Stimulated activated CD8-positive, alpha-beta memory T cell treated with anti-CD3 and anti-CD28 coated beads, Interleukin-4, amount 100 ng/mL, for 48 hours (primary cell): ENCODE measurements at regions not wholly inside any gene's neighbourhood (a gene's known extent, or its start where the extent isn't known, plus 50 kb on each side); places are given as distances from the start of the nearest gene placed in this dataset.

Experiments used
- DNase-seq: peaks from one replicate; pipeline ENCODE4 v3.0.0-alpha.2; 2020

GRCh38 chr15:39444735-39445470 is 136.0 kb upstream of the THBS1 start:
- no peak for DNase-seq

GRCh38 chr15:39445931-39446330 is 134.9 kb upstream of the THBS1 start:
- DNase-seq, result no peak

DNA sequence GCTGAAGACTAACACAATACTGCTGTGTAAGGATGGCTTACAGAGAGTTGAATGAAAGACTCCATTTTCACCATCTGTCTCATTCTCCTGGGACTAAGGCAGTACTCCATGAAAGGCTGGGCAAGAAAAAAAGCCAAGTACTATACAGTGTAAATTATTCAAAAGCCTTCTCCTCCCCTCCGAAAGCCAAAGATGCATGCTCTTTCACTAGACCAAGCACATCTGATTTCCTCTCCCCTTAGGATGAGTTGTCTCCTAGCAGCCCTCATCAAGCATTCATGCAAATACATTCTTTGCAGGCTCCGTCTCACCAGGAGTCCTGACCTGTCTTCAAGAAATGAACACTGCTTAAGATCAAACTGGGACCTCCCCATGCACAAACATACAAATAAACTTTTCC is 133.5 kb upstream of the THBS1 start:
- no peak for DNase-seq

- no peak for DNase-seq
These were observed 133.0 kb upstream of the THBS1 start for GRCh38 chr15:39447881-39448280.

DNA sequence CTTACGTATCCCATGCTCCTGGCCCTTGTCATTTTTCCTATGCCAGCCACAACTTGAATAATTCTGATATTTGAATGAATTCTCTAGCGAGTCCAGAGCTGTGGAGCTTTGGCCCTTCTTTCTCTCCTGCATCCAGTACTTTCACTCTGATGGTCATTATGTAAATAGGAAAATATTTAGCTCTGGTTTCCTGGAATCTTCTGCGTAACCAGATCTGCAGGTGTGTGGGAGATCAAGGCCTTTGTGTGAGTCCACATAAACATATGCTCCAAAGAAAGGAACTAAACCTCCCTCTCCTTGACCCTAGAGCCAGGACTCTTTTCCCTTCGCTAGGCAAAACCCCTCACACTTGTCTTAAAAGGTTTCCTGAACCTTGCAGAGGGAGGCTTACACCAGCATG is 132.5 kb upstream of the THBS1 start:
- DNase-seq, result no peak

- no peak for DNase-seq
These were observed 129.7 kb upstream of the THBS1 start for GRCh38 chr15:39451121-39451688.

- DNase-seq, result no peak
These were observed 129.0 kb upstream of the THBS1 start for GRCh38 chr15:39451871-39452270.

GRCh38 chr15:39453620-39454019 is 127.3 kb upstream of the THBS1 start:
- DNase-seq, result no peak

DNA sequence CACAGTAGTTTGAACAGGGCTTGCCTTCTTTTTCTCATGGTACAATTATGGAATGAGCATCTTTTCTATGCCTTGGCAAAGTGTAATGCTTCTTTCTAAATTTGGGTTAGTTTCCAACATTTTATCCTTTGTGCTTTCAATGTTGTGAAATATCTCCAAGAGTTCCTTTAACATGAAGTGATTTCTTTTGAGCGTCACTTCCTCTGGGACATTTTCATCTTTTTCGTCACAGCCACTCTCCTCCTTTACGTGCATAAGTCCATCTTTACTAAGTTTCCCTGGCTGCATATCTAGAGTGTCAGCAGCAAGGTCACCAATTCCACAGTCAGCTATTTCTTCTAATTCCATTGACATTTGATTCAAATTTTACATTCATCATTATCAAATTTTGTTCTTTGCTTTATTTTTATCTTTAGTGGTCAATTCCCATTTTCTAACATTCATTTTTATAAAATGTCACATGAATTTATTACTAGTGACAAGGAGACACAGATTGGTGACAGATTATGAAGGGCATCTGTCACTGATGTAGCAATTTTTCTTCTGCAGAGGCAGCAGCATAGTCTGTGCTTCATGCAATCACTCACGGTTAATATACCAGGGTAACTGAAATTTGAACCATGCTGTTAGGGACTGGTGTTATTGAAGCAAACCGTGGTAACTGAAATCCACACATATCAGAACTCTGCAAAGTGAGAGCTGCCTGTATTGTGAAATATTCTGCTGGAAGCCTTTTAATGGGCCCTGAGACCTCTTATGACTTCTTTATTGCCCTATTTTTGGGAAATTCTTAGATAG is 126.5 kb upstream of the THBS1 start:
- no peak for DNase-seq

- DNase-seq, result no peak
These were observed 125.3 kb upstream of the THBS1 start for GRCh38 chr15:39455471-39455991.

GRCh38 chr15:39456159-39456558 is 124.7 kb upstream of the THBS1 start:
- DNase-seq, result no peak

GRCh38 chr15:39456582-39457330 is 124.1 kb upstream of the THBS1 start:
- DNase-seq, result no peak

DNA sequence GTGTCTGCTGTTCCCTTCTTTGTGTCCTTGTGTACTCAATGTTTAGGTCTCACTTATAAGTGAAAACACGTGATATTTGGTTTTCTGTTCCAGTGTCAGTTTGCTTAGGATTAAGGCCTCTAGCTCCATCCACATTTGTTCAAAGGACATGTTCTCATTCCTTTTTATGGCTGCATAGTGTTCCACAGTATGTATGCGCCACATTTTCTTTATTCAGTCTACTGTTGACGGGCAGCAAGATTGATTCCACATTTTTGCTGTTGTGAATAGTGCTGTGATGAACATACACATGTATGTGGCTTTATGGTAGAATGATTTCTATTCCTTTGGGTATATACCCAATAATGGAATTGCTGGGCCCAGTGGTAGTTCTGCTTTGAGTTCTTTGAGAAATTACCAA is 122.7 kb upstream of the THBS1 start:
- no peak for DNase-seq

- DNase-seq, result no peak
These were observed 121.3 kb upstream of the THBS1 start for GRCh38 chr15:39459548-39459947.

DNA sequence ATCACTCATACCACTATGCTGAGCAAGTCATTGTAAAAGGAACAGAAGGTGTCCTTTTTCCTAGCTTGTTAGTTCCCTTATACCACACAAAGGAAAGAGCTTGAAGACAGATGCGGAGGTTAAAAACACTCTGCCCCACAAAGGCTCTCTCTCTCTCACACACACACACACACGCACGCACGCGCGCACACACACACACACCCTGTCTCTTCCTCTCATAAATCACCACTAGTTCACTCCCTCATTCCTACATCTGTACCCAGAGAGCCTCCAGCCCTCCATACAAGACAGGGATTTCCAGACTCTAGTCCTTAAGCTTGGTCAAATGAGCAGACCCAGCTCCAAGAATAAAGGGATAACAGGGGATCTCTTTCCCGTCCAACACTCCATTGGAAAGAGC is 120.1 kb upstream of the THBS1 start:
- DNase-seq, result no peak

GRCh38 chr15:39461536-39462130 is 119.2 kb upstream of the THBS1 start:
- no peak for DNase-seq

GRCh38 chr15:39462691-39463090 is 118.2 kb upstream of the THBS1 start:
- no peak for DNase-seq

- no peak for DNase-seq
These were observed 114.8 kb upstream of the THBS1 start for GRCh38 chr15:39465843-39466749.

DNA sequence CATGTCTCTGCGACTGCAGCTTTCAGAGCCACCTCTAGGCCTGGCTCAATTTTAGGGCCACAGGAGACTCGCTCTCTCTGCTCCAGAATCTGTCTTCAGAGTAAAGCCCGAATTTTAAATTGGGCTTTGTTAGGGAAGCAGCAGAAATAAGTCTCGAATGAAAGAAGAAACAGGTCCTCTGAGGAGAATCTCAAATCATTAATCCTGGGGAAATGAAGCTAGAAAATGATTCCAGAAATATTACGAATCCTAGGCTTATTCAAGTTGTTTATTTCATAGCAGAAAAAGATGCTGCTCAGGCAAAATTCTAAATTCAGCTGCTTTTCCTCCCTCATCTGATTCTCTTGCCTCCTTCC is 114.2 kb upstream of the THBS1 start:
- DNase-seq, result no peak

DNA sequence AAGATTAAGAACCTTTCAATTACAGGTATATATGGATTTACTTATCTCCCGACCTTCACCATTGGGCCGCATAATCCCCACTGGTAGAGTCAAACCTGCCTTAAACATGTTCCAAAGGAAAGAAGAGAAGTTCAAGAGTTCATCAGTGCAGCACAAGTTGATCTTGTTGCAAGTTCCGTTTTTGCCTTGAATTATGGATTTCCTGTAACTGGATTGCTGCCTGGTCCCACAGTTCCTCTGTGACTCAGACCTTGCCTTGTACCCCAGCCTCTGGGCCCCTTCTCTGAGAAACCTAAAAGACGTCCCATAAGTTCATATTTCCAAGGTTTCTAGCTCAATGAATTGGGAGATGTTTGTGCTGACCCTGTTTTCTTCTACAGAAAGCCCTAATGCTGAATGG is 112.5 kb upstream of the THBS1 start:
- no peak for DNase-seq

DNA sequence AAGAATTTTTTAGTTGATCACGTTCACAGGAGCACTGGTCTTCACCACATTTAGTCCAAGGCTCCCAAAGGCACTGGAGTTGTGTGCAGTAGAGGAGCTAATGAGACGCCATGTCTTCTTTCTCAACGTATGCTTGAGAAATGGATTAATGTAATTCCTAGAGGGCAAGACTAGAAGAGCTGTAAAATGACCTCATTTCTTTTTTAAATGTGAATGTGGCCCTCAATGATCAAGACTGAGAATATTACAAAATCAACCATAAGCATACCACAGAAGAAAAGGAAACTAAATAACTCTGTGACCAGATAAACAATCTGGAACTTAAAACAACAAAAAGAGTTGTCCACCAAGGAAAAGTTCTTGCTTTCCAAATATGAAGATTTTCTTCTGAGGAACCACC is 112.1 kb upstream of the THBS1 start:
- DNase-seq, result no peak
